ENCODE measurements at regions not wholly inside any gene's neighbourhood (a gene's known extent, or its start where the extent isn't known, plus 50 kb on each side); places are given as distances from the start of the nearest gene placed in this dataset.

DNA sequence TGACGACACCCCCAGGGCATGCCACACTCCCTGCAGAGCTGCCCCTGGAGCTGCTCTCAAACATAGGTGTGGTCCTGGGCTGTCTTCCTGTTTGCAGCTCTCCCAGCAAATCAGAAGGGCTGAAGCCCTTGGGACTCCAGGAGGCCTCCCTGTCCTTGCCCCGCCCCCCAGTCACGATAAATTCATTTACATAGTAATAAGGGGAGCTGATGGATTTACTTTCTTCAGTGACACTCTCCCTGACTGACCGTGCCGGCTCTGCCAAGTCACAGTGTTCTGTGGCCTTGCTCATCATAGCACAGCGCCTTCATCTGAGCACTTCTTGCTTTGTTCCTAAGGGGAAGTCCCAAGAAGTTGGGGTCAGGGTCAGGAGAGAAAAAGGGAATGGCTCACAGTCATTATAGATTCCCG is 121.4 kb downstream of the ENC1 start (continued):
- TF ChIP-seq, protein P1, sequence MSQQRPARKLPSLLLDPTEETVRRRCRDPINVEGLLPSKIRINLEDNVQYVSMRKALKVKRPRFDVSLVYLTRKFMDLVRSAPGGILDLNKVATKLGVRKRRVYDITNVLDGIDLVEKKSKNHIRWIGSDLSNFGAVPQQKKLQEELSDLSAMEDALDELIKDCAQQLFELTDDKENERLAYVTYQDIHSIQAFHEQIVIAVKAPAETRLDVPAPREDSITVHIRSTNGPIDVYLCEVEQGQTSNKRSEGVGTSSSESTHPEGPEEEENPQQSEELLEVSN (IDR thresholded peaks at IDR 0.05) = no peak
